H1 (cell line): ENCODE measurements at regions not wholly inside any gene's neighbourhood (a gene's known extent, or its start where the extent isn't known, plus 50 kb on each side); places are given as distances from the start of the nearest gene placed in this dataset.

Experiments used
- CTCF ChIA-PET: fragments of 300-600 bp; sonication (Branson Sonifier 250); formaldehyde crosslinking; loops from one replicate; lab custom pipeline; 2021; ENCODE audit not compliant: partially characterized antibody; lab: Charles Lee
- POLR2A ChIA-PET: fragments of 300-600 bp; sonication (Branson Sonifier 250); formaldehyde crosslinking; loops from one replicate; lab custom pipeline; 2021; ENCODE audit warnings: inconsistent platforms; ENCODE audit not compliant: partially characterized antibody; lab: Charles Lee
- DNase-seq, 2 experiments: peaks; one replicate each; pipeline versions ENCODE4 v3.0.0 to v3.0.0-alpha.2; 2010 to 2022; ENCODE audit warnings: low spot score in 2 of 2, low read depth in 1 of 2, mixed read lengths in 1 of 2
- FAIRE-seq: peaks from 2 replicates; lab custom pipeline; 2011; peaks lifted over from hg19 to GRCh38; lab: Jason Lieb, UNC
- H2AFZ ChIP-seq: 2 replicates; pipeline ENCODE4 v1.8.1; 2012; ENCODE audit warnings: low read length, inconsistent platforms
- H2AK5ac ChIP-seq: 2 replicates; pipeline ENCODE4 v1.6.1; 2013; ENCODE audit warnings: low read depth, low read length
- H2BK120ac ChIP-seq: replicated peaks from 2 replicates; pipeline ENCODE3; 2013; ENCODE audit warnings: low read depth, low read length, inconsistent platforms
- H2BK12ac ChIP-seq: 2 replicates; pipeline ENCODE4 v1.6.1; 2013; ENCODE audit warnings: low read depth, low read length
- H2BK15ac ChIP-seq: 2 replicates; pipeline ENCODE4 v1.6.1; 2013; ENCODE audit warnings: low read length
- H2BK20ac ChIP-seq: 2 replicates; pipeline ENCODE4 v1.6.1; 2013; ENCODE audit warnings: low read length
- H2BK5ac ChIP-seq: 2 replicates; pipeline ENCODE4 v1.6.1; 2013; ENCODE audit warnings: low read depth, low read length
- H3K14ac ChIP-seq: 2 replicates; pipeline ENCODE4 v1.6.1; 2013; ENCODE audit warnings: inconsistent platforms; ENCODE audit not compliant: insufficient read length
- H3K18ac ChIP-seq: 2 replicates; pipeline ENCODE4 v1.6.1; 2013; ENCODE audit warnings: low read length; ENCODE audit errors: extremely low read depth
- H3K23ac ChIP-seq: 2 replicates; pipeline ENCODE4 v1.6.1; 2013; ENCODE audit warnings: inconsistent platforms; ENCODE audit not compliant: insufficient read length
- H3K23me2 ChIP-seq: 2 replicates; pipeline ENCODE4 v1.6.1; 2013; ENCODE audit warnings: low read depth, low read length
- H3K27ac ChIP-seq: 2 replicates; pipeline ENCODE4 v1.6.1; 2011; ENCODE audit warnings: low read depth, low read length, inconsistent platforms
- H3K27me3 ChIP-seq, 4 experiments: replicated peaks in 1 of 4; 1 replicate in 1 of 4; 2 replicates in 3 of 4; pipeline versions ENCODE4 v1.6.1 to v1.8.1; 2011 to 2013; ENCODE audit warnings: low read length in 3 of 4, mild to moderate bottlenecking in 3 of 4, inconsistent platforms in 2 of 4, mixed read lengths in 2 of 4, moderate library complexity in 1 of 4; ENCODE audit not compliant: control insufficient read depth in 3 of 4, insufficient read depth in 3 of 4; ENCODE audit errors: extremely low read depth in 1 of 4
- H3K36me3 ChIP-seq, 4 experiments: 2 replicates each; pipeline versions ENCODE4 v1.6.1 to v1.8.1; 2011 to 2013; ENCODE audit warnings: mild to moderate bottlenecking in 4 of 4, low read length in 3 of 4, moderate library complexity in 2 of 4, control low read depth in 1 of 4, inconsistent platforms in 1 of 4; ENCODE audit not compliant: insufficient read depth in 4 of 4, control insufficient read depth in 2 of 4
- H3K4ac ChIP-seq: replicated peaks from 2 replicates; pipeline ENCODE3; 2013; ENCODE audit warnings: low read length, low read depth, mixed read lengths, inconsistent platforms; ENCODE audit not compliant: insufficient read length
- H3K4me1 ChIP-seq, 4 experiments: replicated peaks in 1 of 4; 1 replicate in 1 of 4; 2 replicates in 3 of 4; pipeline versions ENCODE4 v1.6.1 to v1.8.1; 2011 to 2013; ENCODE audit warnings: low read length in 3 of 4, inconsistent platforms in 2 of 4, mixed read lengths in 1 of 4; ENCODE audit not compliant: insufficient read depth in 4 of 4, control insufficient read depth in 3 of 4
- H3K4me2 ChIP-seq, 2 experiments: 2 replicates each; pipeline versions ENCODE4 v1.6.1 to v1.8.1; 2011 to 2013; ENCODE audit warnings: low read depth in 2 of 2, low read length in 2 of 2, control low read depth in 1 of 2, inconsistent platforms in 1 of 2, mild to moderate bottlenecking in 1 of 2; ENCODE audit not compliant: insufficient read depth in 1 of 2
- H3K4me3 ChIP-seq, 4 experiments: fragments of 200-600, 300-600 bp in 1 of 4; sonication (generic), shearing (Covaris generic), sonication (Bioruptor Twin) in 1 of 4; 2 replicates each; pipeline versions ENCODE4 v1.5.1 to v1.8.1; 2011 to 2016; ENCODE audit warnings: low read length in 4 of 4, low read depth in 3 of 4, control low read depth in 2 of 4, inconsistent platforms in 2 of 4, mild to moderate bottlenecking in 2 of 4, mixed read lengths in 1 of 4, moderate library complexity in 1 of 4; ENCODE audit not compliant: insufficient read depth in 2 of 4; ENCODE audit errors: extremely low read depth in 1 of 4
- H3K56ac ChIP-seq: replicated peaks from 2 replicates; pipeline ENCODE3; 2013; ENCODE audit warnings: low read depth, mild to moderate bottlenecking, mixed read lengths, low read length, inconsistent platforms; ENCODE audit not compliant: insufficient read length
- H3K79me1 ChIP-seq: 2 replicates; pipeline ENCODE4 v1.6.1; 2013; ENCODE audit warnings: low read depth, low read length, control low read depth
- H3K79me2 ChIP-seq, 2 experiments: 2 replicates each; pipeline versions ENCODE4 v1.6.1 to v1.8.1; 2012 to 2013; ENCODE audit warnings: low read length in 2 of 2, mild to moderate bottlenecking in 2 of 2, inconsistent platforms in 1 of 2; ENCODE audit not compliant: insufficient read depth in 2 of 2, control insufficient read depth in 1 of 2
- H3K9ac ChIP-seq, 4 experiments: replicated peaks in 1 of 4; 1 replicate in 1 of 4; 2 replicates in 3 of 4; pipeline versions ENCODE4 v1.6.1 to v1.8.1; 2011 to 2013; ENCODE audit warnings: low read depth in 3 of 4, low read length in 3 of 4, control low read depth in 2 of 4, mild to moderate bottlenecking in 2 of 4, moderate library complexity in 2 of 4, inconsistent platforms in 1 of 4; ENCODE audit errors: extremely low read depth in 1 of 4
- H3K9me3 ChIP-seq, 2 experiments: 2 replicates each; pipeline versions ENCODE4 v1.6.1 to v1.8.1; 2012 to 2013; ENCODE audit warnings: mild to moderate bottlenecking in 2 of 2, moderate library complexity in 2 of 2, control low read depth in 1 of 2, inconsistent platforms in 1 of 2, low read depth in 1 of 2, low read length in 1 of 2, mixed read lengths in 1 of 2; ENCODE audit not compliant: insufficient read depth in 2 of 2
- H4K20me1 ChIP-seq, 2 experiments: replicated peaks in 1 of 2; 2 replicates each; pipeline versions ENCODE3 to v1.8.1; 2011 to 2013; ENCODE audit warnings: inconsistent platforms in 2 of 2, low read length in 2 of 2, mild to moderate bottlenecking in 1 of 2; ENCODE audit not compliant: insufficient read depth in 2 of 2, control insufficient read depth in 1 of 2
- H4K5ac ChIP-seq: 2 replicates; pipeline ENCODE4 v1.6.1; 2013; ENCODE audit warnings: low read length, low read depth, mixed read lengths, inconsistent platforms; ENCODE audit not compliant: insufficient read length
- H4K8ac ChIP-seq: 2 replicates; pipeline ENCODE4 v1.8.0; 2013; ENCODE audit warnings: mild to moderate bottlenecking, moderate library complexity, low read length, inconsistent platforms; ENCODE audit not compliant: insufficient read depth; ENCODE audit errors: extremely low read depth
- H4K91ac ChIP-seq: replicated peaks from 2 replicates; pipeline ENCODE3; 2013; ENCODE audit warnings: low read length, mixed read lengths, inconsistent platforms; ENCODE audit not compliant: insufficient read length
- GABPA ChIP-seq: IDR thresholded peaks from 2 replicates; pipeline ENCODE4 v1.6.1; 2011; ENCODE audit warnings: mild to moderate bottlenecking, low read length, moderate library complexity, borderline replicate concordance; ENCODE audit not compliant: insufficient read depth
- POLR2AphosphoS5 ChIP-seq: IDR thresholded peaks from 2 replicates; pipeline ENCODE4 v1.6.1; 2011; ENCODE audit warnings: low read depth, low read length
- TAF7 ChIP-seq: optimal IDR thresholded peaks from 2 replicates; pipeline ENCODE3; 2011; ENCODE audit warnings: low read depth, mild to moderate bottlenecking, inconsistent platforms, low read length, moderate library complexity, borderline replicate concordance
- WGBS, 2 experiments: shearing (Covaris generic) in 1 of 2; methylation state at CpG; one replicate each; pipeline versions ENCODE4 v1.1.6 to v1.1.7; 2013 to 2015; ENCODE audit warnings: low lambda C conversion rate in 2 of 2, mixed read lengths in 2 of 2, inconsistent platforms in 1 of 2, low coverage in 1 of 2, missing lambda C conversion rate in 1 of 2; ENCODE audit not compliant: insufficient replicate concordance in 2 of 2, insufficient coverage in 1 of 2, insufficient read length in 1 of 2; ENCODE audit errors: extremely low coverage in 1 of 2, missing lambda C conversion rate in 1 of 2; 5-methylcytosine and 5-hydroxymethylcytosine counted together

GRCh38 chr1:193656841-193657240, 470.4 kb upstream of the B3GALT2 start:
- Histone ChIP-seq H3K56ac (no peak overlapping the region), H2AFZ (no peak overlapping the region), H3K4me3 (no peak overlapping the region), H3K18ac (no peak overlapping the region), H3K9me3 (no peaks in the 10 kb centered on the region), H2BK5ac (no peak overlapping the region), H4K5ac (no peak overlapping the region), H3K4me2 (no peak overlapping the region), H4K20me1 (no peaks in the 10 kb centered on the region), H3K36me3 (no peaks in the 10 kb centered on the region), H3K23me2 (no peaks in the 10 kb centered on the region), H3K14ac (no peak overlapping the region), H3K27ac (no peak overlapping the region), H2BK12ac (no peak overlapping the region), H2BK120ac (no peak overlapping the region), H2BK20ac (no peak overlapping the region), H3K4me1 (no peaks in the 10 kb centered on the region), H4K8ac (no peak overlapping the region), H3K79me1 (no peaks in the 10 kb centered on the region), H2AK5ac (no peak overlapping the region), H3K27me3 (no peaks in the 10 kb centered on the region), H3K9ac (no peak overlapping the region), H3K79me2 (no peaks in the 10 kb centered on the region), H3K23ac (no peak overlapping the region), H3K4ac (no peak overlapping the region), H2BK15ac (no peak overlapping the region), H4K91ac (no peak overlapping the region)
- WGBS, 2 experiments: 87% methylated on average over 2 of the region's 2 CpGs; no CpG with 5 or more reads in 1 of the 2 experiments
- CTCF ChIA-PET: no interaction called here
- no peak for DNase-seq
- POLR2A ChIA-PET: no interaction called here
- FAIRE-seq: no peak
- no peak for TF ChIP-seq TAF7
- no peak for TF ChIP-seq GABPA
- TF ChIP-seq POLR2AphosphoS5: no peak
